Keratinocyte (primary cell): ENCODE measurements at regions not wholly inside any gene's neighbourhood (a gene's known extent, or its start where the extent isn't known, plus 50 kb on each side); places are given as distances from the start of the nearest gene placed in this dataset.

Experiments
- EZH2 ChIP-seq: IDR thresholded peaks from one replicate; pipeline ENCODE4 v1.6.1; 2012; ENCODE audit warnings: inconsistent platforms, mild to moderate bottlenecking, low read length, moderate library complexity
- TF ChIP-seq, protein P1 (sequence below), 3 experiments: IDR thresholded peaks in 1 of 3; conservative IDR thresholded peaks in 1 of 3; optimal IDR thresholded peaks in 1 of 3; 2 replicates in 2 of 3; 3 replicates in 1 of 3; pipeline versions ENCODE3 to v1.5.1; 2011; ENCODE audit warnings: low read length in 3 of 3, mild to moderate bottlenecking in 3 of 3, moderate library complexity in 2 of 3, control low read depth in 1 of 3, inconsistent platforms in 1 of 3; ENCODE audit not compliant: insufficient read depth in 2 of 3; ENCODE audit errors: extremely low read depth in 1 of 3

DNA sequence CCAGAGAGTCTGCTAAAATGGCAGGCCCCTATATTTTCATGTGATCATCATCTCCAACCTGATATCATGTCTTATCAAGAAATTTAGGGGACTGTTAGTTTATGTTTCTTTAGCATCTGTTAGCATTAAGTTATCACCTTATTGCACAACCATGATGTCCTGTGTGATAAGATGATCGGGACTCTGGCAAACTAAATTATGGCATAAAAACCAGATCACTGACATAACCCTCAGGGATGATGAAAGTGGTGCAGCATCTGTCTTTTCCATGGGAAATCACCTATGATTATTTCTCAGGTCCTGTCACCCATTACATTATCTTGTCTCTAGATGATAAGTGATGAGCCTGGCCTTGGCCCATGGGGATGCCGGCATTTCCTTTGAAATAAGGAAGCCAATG is 458.6 kb upstream of the DCC start:
- TF ChIP-seq, protein P1, sequence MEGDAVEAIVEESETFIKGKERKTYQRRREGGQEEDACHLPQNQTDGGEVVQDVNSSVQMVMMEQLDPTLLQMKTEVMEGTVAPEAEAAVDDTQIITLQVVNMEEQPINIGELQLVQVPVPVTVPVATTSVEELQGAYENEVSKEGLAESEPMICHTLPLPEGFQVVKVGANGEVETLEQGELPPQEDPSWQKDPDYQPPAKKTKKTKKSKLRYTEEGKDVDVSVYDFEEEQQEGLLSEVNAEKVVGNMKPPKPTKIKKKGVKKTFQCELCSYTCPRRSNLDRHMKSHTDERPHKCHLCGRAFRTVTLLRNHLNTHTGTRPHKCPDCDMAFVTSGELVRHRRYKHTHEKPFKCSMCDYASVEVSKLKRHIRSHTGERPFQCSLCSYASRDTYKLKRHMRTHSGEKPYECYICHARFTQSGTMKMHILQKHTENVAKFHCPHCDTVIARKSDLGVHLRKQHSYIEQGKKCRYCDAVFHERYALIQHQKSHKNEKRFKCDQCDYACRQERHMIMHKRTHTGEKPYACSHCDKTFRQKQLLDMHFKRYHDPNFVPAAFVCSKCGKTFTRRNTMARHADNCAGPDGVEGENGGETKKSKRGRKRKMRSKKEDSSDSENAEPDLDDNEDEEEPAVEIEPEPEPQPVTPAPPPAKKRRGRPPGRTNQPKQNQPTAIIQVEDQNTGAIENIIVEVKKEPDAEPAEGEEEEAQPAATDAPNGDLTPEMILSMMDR (optimal IDR thresholded peaks at IDR 0.05 in 1 of 3, IDR thresholded peaks at IDR 0.05 in 1 of 3, conservative IDR thresholded peaks at IDR 0.05 in 1 of 3; ENCODE audit: extremely low read depth in 1 of 3, insufficient read depth in 2 of 3, low read length in 3 of 3) = no peak
- TF ChIP-seq EZH2 = no peak
